HCT116 (cell line): ENCODE measurements at regions not wholly inside any gene's neighbourhood (a gene's known extent, or its start where the extent isn't known, plus 50 kb on each side); places are given as distances from the start of the nearest gene placed in this dataset.

ENCODE experiments used
- EGR1 ChIP-seq: IDR thresholded peaks from 2 replicates; pipeline ENCODE4 v1.6.1; 2012; ENCODE audit warnings: low read depth
- POLR2AphosphoS5 ChIP-seq: IDR thresholded peaks from 2 replicates; pipeline ENCODE4 v1.6.1; 2011; ENCODE audit warnings: mild to moderate bottlenecking, low read depth, low read length, moderate library complexity

- no peak for TF ChIP-seq POLR2AphosphoS5
- TF ChIP-seq EGR1 = no peak
Measured at GRCh38 chr4:154009191-154009590, 220.3 kb upstream of the SFRP2 start.
